HepG2 (cell line): ENCODE measurements at regions not wholly inside any gene's neighbourhood (a gene's known extent, or its start where the extent isn't known, plus 50 kb on each side); places are given as distances from the start of the nearest gene placed in this dataset.

Experiments
- ATAC-seq: fragments of 200-7000 bp; cut with Tn5 transposase; 3 replicates; pipeline ENCODE4 v1.9.1; 2020; ENCODE audit warnings: mild to moderate bottlenecking, moderate library complexity
- BruUV-seq: library from RNA; stranded (reverse); fragments of 400-500 nt; replicated peaks from 2 replicates; lab custom pipeline; 2021; lab: Mats Ljungman, UMichigan
- CTCF ChIA-PET: fragments of 300-600 bp; formaldehyde crosslinking; extraction: SDS; loops from one replicate; lab custom pipeline; 2021; ENCODE audit warnings: low total read pairs, inconsistent platforms, low intra/inter-chr PET ratio; lab: Yijun Ruan, JAX
- POLR2A ChIA-PET: fragments of 350-600 bp; sonication (Branson Sonifier 250); formaldehyde crosslinking; loops from one replicate; lab custom pipeline; 2020; ENCODE audit warnings: antibody characterized with exemption, inconsistent platforms; lab: Yijun Ruan, JAX
- DNase-seq: peaks from one replicate; pipeline ENCODE4 v3.0.0-alpha.2; 2015; ENCODE audit warnings: low spot score
- FAIRE-seq: peaks from 3 replicates; lab custom pipeline; 2011; peaks lifted over from hg19 to GRCh38; lab: Jason Lieb, UNC
- H2AFZ ChIP-seq: one replicate; pipeline ENCODE4 v1.6.1; 2011; ENCODE audit warnings: low read length, inconsistent platforms
- H3K27ac ChIP-seq: fragments of 300-600 bp; 3 replicates; pipeline ENCODE4 v1.8.0; 2011; ENCODE audit warnings: mixed run types, mild to moderate bottlenecking, mixed read lengths, low read length, inconsistent platforms; ENCODE audit not compliant: insufficient read depth; ENCODE audit errors: extremely low read length
- H3K27me3 ChIP-seq, 2 experiments: fragments of 200-600 bp in 1 of 2; 2 replicates in 1 of 2; 3 replicates in 1 of 2; pipeline versions ENCODE4 v1.6.0 to v1.8.0; 2011; ENCODE audit warnings: low read length in 2 of 2, mild to moderate bottlenecking in 2 of 2, moderate library complexity in 2 of 2, inconsistent platforms in 1 of 2; ENCODE audit not compliant: insufficient read depth in 2 of 2, control insufficient read depth in 1 of 2
- H3K36me3 ChIP-seq, 2 experiments: fragments of 200-600 bp in 1 of 2; replicated peaks in 1 of 2; 2 replicates in 1 of 2; 3 replicates in 1 of 2; pipeline versions ENCODE4 v1.5.1 to v1.8.0; 2011; ENCODE audit warnings: low read length in 2 of 2, inconsistent platforms in 1 of 2; ENCODE audit not compliant: insufficient read depth in 2 of 2, control insufficient read depth in 1 of 2
- H3K4me1 ChIP-seq: 2 replicates; pipeline ENCODE4 v1.5.1; 2012; ENCODE audit warnings: low read length, inconsistent platforms; ENCODE audit not compliant: insufficient read depth
- H3K4me2 ChIP-seq: 2 replicates; pipeline ENCODE4 v1.6.0; 2011; ENCODE audit warnings: low read depth, low read length, inconsistent platforms
- H3K4me3 ChIP-seq, 3 experiments: fragments of 200-600 bp in 1 of 3; sonication (generic), shearing (Covaris generic) in 1 of 3; replicated peaks in 1 of 3; 2 replicates each; pipeline ENCODE4 v1.5.1; 2011 to 2016; ENCODE audit warnings: low read length in 3 of 3, inconsistent platforms in 2 of 3, low read depth in 2 of 3, mild to moderate bottlenecking in 2 of 3, control low read depth in 1 of 3, mixed read lengths in 1 of 3; ENCODE audit not compliant: insufficient read depth in 1 of 3
- H3K79me2 ChIP-seq: one replicate; pipeline ENCODE4 v1.6.1; 2011; ENCODE audit warnings: low read length, inconsistent platforms; ENCODE audit not compliant: insufficient read depth
- H3K9ac ChIP-seq: 2 replicates; pipeline ENCODE4 v1.6.0; 2011; ENCODE audit warnings: mild to moderate bottlenecking, low read depth, low read length, inconsistent platforms; ENCODE audit not compliant: insufficient read depth
- H3K9me3 ChIP-seq: 2 replicates; pipeline ENCODE4 v1.5.1; 2012; ENCODE audit warnings: mild to moderate bottlenecking, low read length
- H4K20me1 ChIP-seq: 2 replicates; pipeline ENCODE4 v1.6.0; 2011; ENCODE audit warnings: inconsistent platforms, mild to moderate bottlenecking, low read length, moderate library complexity; ENCODE audit not compliant: insufficient read depth
- ARNT2 ChIP-seq: sonication (generic); formaldehyde crosslinking; IDR thresholded peaks from 2 replicates; pipeline ENCODE4 v1.8.0; 2022; ENCODE audit warnings: mild to moderate bottlenecking, low read depth, missing genetic modification reagents, moderate library complexity
- BRCA1 ChIP-seq: sonication (generic); formaldehyde crosslinking; IDR thresholded peaks from 2 replicates; pipeline ENCODE4 v1.4.0; 2020; ENCODE audit warnings: missing genetic modification reagents
- FOSL2 ChIP-seq: sonication (generic); formaldehyde crosslinking; IDR thresholded peaks from 2 replicates; pipeline ENCODE4 v1.4.0; 2020; ENCODE audit warnings: missing genetic modification reagents
- HMGXB3 ChIP-seq: sonication (generic); formaldehyde crosslinking; IDR thresholded peaks from 2 replicates; pipeline ENCODE4 v1.4.0; 2020; ENCODE audit warnings: missing genetic modification reagents, borderline replicate concordance
- HNRNPUL1 ChIP-seq: fragments of 200-400 bp; formaldehyde crosslinking; IDR thresholded peaks from 2 replicates; pipeline ENCODE4 v1.6.1; 2017; ENCODE audit warnings: low read depth, mild to moderate bottlenecking, low read length, moderate library complexity
- KAT2B ChIP-seq: fragments of 150-350 bp; IDR thresholded peaks from 2 replicates; pipeline ENCODE4 v1.6.1; 2014; ENCODE audit warnings: low read depth, low read length, borderline replicate concordance
- MAFF ChIP-seq: IDR thresholded peaks from 2 replicates; pipeline ENCODE4 v1.6.1; 2011; ENCODE audit warnings: low read depth, low read length, improper control_type of control experiment
- MAFK ChIP-seq, 2 experiments: IDR thresholded peaks in 1 of 2; conservative IDR thresholded peaks in 1 of 2; 2 replicates each; pipeline ENCODE4 v1.6.1; 2011; ENCODE audit warnings: improper control_type of control experiment in 2 of 2, low read length in 2 of 2
- MBD4 ChIP-seq: IDR thresholded peaks from 2 replicates; pipeline ENCODE4 v1.6.1; 2012; ENCODE audit warnings: low read length, inconsistent platforms, borderline replicate concordance
- POLR2A ChIP-seq, 2 experiments: IDR thresholded peaks; 2 replicates each; pipeline ENCODE4 v1.6.1; 2011; ENCODE audit warnings: low read depth in 2 of 2, low read length in 2 of 2, mild to moderate bottlenecking in 1 of 2, moderate library complexity in 1 of 2; ENCODE audit not compliant: insufficient read depth in 1 of 2
- SALL1 ChIP-seq: sonication (generic); formaldehyde crosslinking; IDR thresholded peaks from 2 replicates; pipeline ENCODE4 v1.8.0; 2022; ENCODE audit warnings: mild to moderate bottlenecking, missing genetic modification reagents
- SATB2 ChIP-seq: sonication (generic); formaldehyde crosslinking; IDR thresholded peaks from 2 replicates; pipeline ENCODE4 v1.5.0; 2020; ENCODE audit warnings: missing genetic modification reagents
- TFDP1 ChIP-seq: IDR thresholded peaks from 2 replicates; pipeline ENCODE4 v1.6.1; 2016; ENCODE audit warnings: missing compliant biosample characterization, missing genetic modification reagents, borderline replicate concordance
- ZNF546 ChIP-seq: sonication (generic); formaldehyde crosslinking; conservative IDR thresholded peaks from 2 replicates; pipeline ENCODE4 v1.8.1; 2023; ENCODE audit warnings: mild to moderate bottlenecking, missing genetic modification reagents
- ZNF768 ChIP-seq: sonication (generic); formaldehyde crosslinking; IDR thresholded peaks from 2 replicates; pipeline ENCODE4 v1.4.0; 2020; ENCODE audit warnings: missing genetic modification reagents
- ZSCAN30 ChIP-seq: sonication (generic); formaldehyde crosslinking; IDR thresholded peaks from 2 replicates; pipeline ENCODE4 v1.5.0; 2020; ENCODE audit warnings: mild to moderate bottlenecking, missing genetic modification reagents
- WGBS: methylation state at CpG from one replicate; pipeline ENCODE4 v1.1.6; 2017; ENCODE audit warnings: low lambda C conversion rate; 5-methylcytosine and 5-hydroxymethylcytosine counted together
- in situ Hi-C: cut with HindIII; loops from 2 replicates; pipeline ENCODE4 v1.10.0; 2017; ENCODE audit warnings: low pct_unique_long_range_greater_than_20kb; ENCODE audit not compliant: extremely low pct_ligation_motif_present
- intact Hi-C: fragments of 100-400 bp; cut with micrococcal nuclease; formaldehyde crosslinking; loops from one replicate; pipeline ENCODE4 v1.10.0; 2022; ENCODE audit not compliant: unreplicated experiment

GRCh38 chr4:188984518-188984917 is 845.3 kb downstream of the TRIML1 start:
- Histone ChIP-seq H3K36me3 (no peaks in the 10 kb centered on the region), H3K4me1 (no peaks in the 10 kb centered on the region), H2AFZ (no peak overlapping the region), H4K20me1 (no peaks in the 10 kb centered on the region), H3K27me3 (no peaks in the 10 kb centered on the region; a peak in 1 of 5 replicates), H3K4me3 (no peak overlapping the region), H3K9me3 (no peaks in the 10 kb centered on the region), H3K79me2 (no peaks in the 10 kb centered on the region), H3K4me2 (no peak overlapping the region), H3K9ac (no peak overlapping the region), H3K27ac (no peak overlapping the region)
- TF ChIP-seq POLR2A (IDR thresholded peaks at IDR 0.05; ENCODE audit: insufficient read depth in 1 of 2, low read depth in 2 of 2, low read length in 2 of 2): no peak
- 4% methylated on average over 1 of the region's 1 CpG for WGBS
- DNase-seq (no peak), ATAC-seq (no peak), FAIRE-seq (no peak)
- intact Hi-C loops: no loop called here
- ChIA-PET CTCF (no interaction called here), POLR2A (no interaction called here)
- in situ Hi-C loops: no loop called here
- no TSS peak for BruUV-seq

DNA sequence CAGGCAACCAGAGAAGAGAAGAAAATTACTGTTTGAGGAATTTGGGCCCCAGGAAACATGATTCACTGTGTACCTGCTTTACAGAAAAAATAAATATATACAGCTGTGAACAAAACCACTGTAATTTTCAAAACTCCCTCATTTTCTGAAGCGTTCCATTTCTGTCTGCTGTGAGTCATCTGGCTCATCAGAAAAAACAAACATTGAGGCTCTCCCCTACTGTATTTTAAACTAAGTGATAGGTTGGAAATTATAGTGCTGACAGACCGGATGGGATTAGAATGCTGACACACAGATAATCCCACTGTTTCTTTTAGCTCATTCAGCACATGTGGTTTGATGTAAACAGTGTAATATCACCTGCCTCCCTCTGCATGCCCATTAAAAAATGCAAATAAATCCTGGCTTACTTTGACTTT is 847.0 kb downstream of the TRIML1 start:
- CTCF ChIA-PET: no interaction called here
- DNase-seq: peak; percentile 1
- no peaks in the 10 kb centered on the region for H3K9me3 ChIP-seq
- TF ChIP-seq ZNF768 (CRISPR knock-in tag) (no peak), FOSL2 (CRISPR knock-in tag) (0 out of 2 replicates have a peak, but pooled peaks have one; percentile 23), HMGXB3 (CRISPR knock-in tag) (no peak), HNRNPUL1 (no peak), BRCA1 (CRISPR knock-in tag) (no peak), KAT2B (no peak), TFDP1 (no peak), SATB2 (no peak), ZNF546 (CRISPR knock-in tag) (no peak), MAFK (conservative IDR thresholded peaks at IDR 0.05 in 1 of 2, IDR thresholded peaks at IDR 0.05 in 1 of 2; ENCODE audit: low read length in 2 of 2) (peak; percentile 23 to 64; a peak in 2 of 4 replicates), MBD4 (no peak), SALL1 (CRISPR knock-in tag) (no peak), ZSCAN30 (CRISPR knock-in tag) (no peak), ARNT2 (CRISPR knock-in tag) (no peak), MAFF (peak; percentile 69)

More for the DNA sequence above, 847.0 kb downstream of the TRIML1 start:
- Histone ChIP-seq H2AFZ (no peak overlapping the region), H3K27ac (no peak overlapping the region), H3K79me2 (no peaks in the 10 kb centered on the region), H3K27me3 (no peaks in the 10 kb centered on the region; a peak in 1 of 5 replicates), H4K20me1 (no peaks in the 10 kb centered on the region), H3K36me3 (no peaks in the 10 kb centered on the region), H3K9ac (no peak overlapping the region), H3K4me3 (no peak overlapping the region), H3K4me1 (no peaks in the 10 kb centered on the region), H3K4me2 (no peak overlapping the region)
- ATAC-seq (no peak), FAIRE-seq (no peak)
- no TSS peak for BruUV-seq
- intact Hi-C loops (no loop called here), in situ Hi-C loops (no loop called here)
- POLR2A ChIA-PET: no interaction called here
- whole genome bisulfite sequencing: 0% methylated on average over 2 of the region's 2 CpGs
